ENCODE measurements at regions not wholly inside any gene's neighbourhood (a gene's known extent, or its start where the extent isn't known, plus 50 kb on each side); places are given as distances from the start of the nearest gene placed in this dataset.

- Histone ChIP-seq H3K27me3 (replicated peaks; ENCODE audit: control insufficient read depth, insufficient read depth, low read length) (no peaks in the 10 kb centered on the region), H3K4me3 (replicated peaks; ENCODE audit: low read depth, low read length) (no peak overlapping the region), H3K36me3 (ENCODE audit: control insufficient read depth, insufficient read depth, low read length) (no peaks in the 10 kb centered on the region)
- no peak for TF ChIP-seq CTCF (IDR thresholded peaks at IDR 0.05; ENCODE audit: insufficient read depth, low read length, poor library complexity, severe bottlenecking)
- DNase-seq (ENCODE audit: extremely low read depth, insufficient read length), result no peak
Measured at GRCh38 chr2:57888463-57888862, 158.1 kb upstream of the VRK2 start.

- no peak for DNase-seq (ENCODE audit: extremely low read depth, insufficient read length)
- H3K36me3 ChIP-seq (ENCODE audit: control insufficient read depth, insufficient read depth, low read length), result no peaks in the 10 kb centered on the region
- no peak overlapping the region for H3K4me3 ChIP-seq (replicated peaks; ENCODE audit: low read depth, low read length)
- no peak for TF ChIP-seq CTCF (IDR thresholded peaks at IDR 0.05; ENCODE audit: insufficient read depth, low read length, poor library complexity, severe bottlenecking)
- H3K27me3 ChIP-seq (replicated peaks; ENCODE audit: control insufficient read depth, insufficient read depth, low read length), result no peaks in the 10 kb centered on the region
Measured at GRCh38 chr2:57890464-57890863, 156.1 kb upstream of the VRK2 start.

GRCh38 chr2:57891086-57891712 lies 155.4 kb upstream of the VRK2 start:
- TF ChIP-seq CTCF (IDR thresholded peaks at IDR 0.05; ENCODE audit: insufficient read depth, low read length, poor library complexity, severe bottlenecking), result no peak
- H3K36me3 ChIP-seq (ENCODE audit: control insufficient read depth, insufficient read depth, low read length), result no peaks in the 10 kb centered on the region
- no peak overlapping the region for H3K4me3 ChIP-seq (replicated peaks; ENCODE audit: low read depth, low read length)
- no peaks in the 10 kb centered on the region for H3K27me3 ChIP-seq (replicated peaks; ENCODE audit: control insufficient read depth, insufficient read depth, low read length)
- no peak for DNase-seq (ENCODE audit: extremely low read depth, insufficient read length)

- H3K36me3 ChIP-seq (ENCODE audit: control insufficient read depth, insufficient read depth, low read length), result no peaks in the 10 kb centered on the region
- no peak overlapping the region for H3K4me3 ChIP-seq (replicated peaks; ENCODE audit: low read depth, low read length)
- TF ChIP-seq CTCF (IDR thresholded peaks at IDR 0.05; ENCODE audit: insufficient read depth, low read length, poor library complexity, severe bottlenecking), result no peak
- no peaks in the 10 kb centered on the region for H3K27me3 ChIP-seq (replicated peaks; ENCODE audit: control insufficient read depth, insufficient read depth, low read length)
- DNase-seq (ENCODE audit: extremely low read depth, insufficient read length), result peak; percentile 81
Measured at GRCh38 chr2:57892920-57893319, 153.7 kb upstream of the VRK2 start.

- H3K27me3 ChIP-seq (replicated peaks; ENCODE audit: control insufficient read depth, insufficient read depth, low read length), result no peaks in the 10 kb centered on the region
- no peaks in the 10 kb centered on the region for H3K36me3 ChIP-seq (ENCODE audit: control insufficient read depth, insufficient read depth, low read length)
- no peak for TF ChIP-seq CTCF (IDR thresholded peaks at IDR 0.05; ENCODE audit: insufficient read depth, low read length, poor library complexity, severe bottlenecking)
- no peak overlapping the region for H3K4me3 ChIP-seq (replicated peaks; ENCODE audit: low read depth, low read length)
- DNase-seq (ENCODE audit: extremely low read depth, insufficient read length), result no peak
Measured at GRCh38 chr2:57893347-57893746, 153.3 kb upstream of the VRK2 start.

GRCh38 chr2:57893786-57894185 lies 152.8 kb upstream of the VRK2 start:
- H3K27me3 ChIP-seq (replicated peaks; ENCODE audit: control insufficient read depth, insufficient read depth, low read length), result no peaks in the 10 kb centered on the region
- no peak for DNase-seq (ENCODE audit: extremely low read depth, insufficient read length)
- H3K4me3 ChIP-seq (replicated peaks; ENCODE audit: low read depth, low read length), result no peak overlapping the region
- no peaks in the 10 kb centered on the region for H3K36me3 ChIP-seq (ENCODE audit: control insufficient read depth, insufficient read depth, low read length)
- TF ChIP-seq CTCF (IDR thresholded peaks at IDR 0.05; ENCODE audit: insufficient read depth, low read length, poor library complexity, severe bottlenecking), result no peak
